GM10266 (cell line): ENCODE measurements at regions not wholly inside any gene's neighbourhood (a gene's known extent, or its start where the extent isn't known, plus 50 kb on each side); places are given as distances from the start of the nearest gene placed in this dataset.

Experiments
- DNase-seq: peaks from one replicate; pipeline ENCODE4 v3.0.0; 2012; ENCODE audit errors: extremely low spot score
- CTCF ChIP-seq: IDR thresholded peaks from 2 replicates; pipeline ENCODE4 v1.5.1; 2012; ENCODE audit warnings: mild to moderate bottlenecking, low read depth; ENCODE audit not compliant: control insufficient read depth, insufficient read depth; ENCODE audit errors: missing control alignments

GRCh38 chr2:65790676-65790935, 358.2 kb upstream of the SPRED2 start:
- no peak for DNase-seq
- no peak for TF ChIP-seq CTCF

- DNase-seq, result no peak
- TF ChIP-seq CTCF, result no peak
These were observed 357.7 kb upstream of the SPRED2 start for GRCh38 chr2:65789923-65790675.

- DNase-seq, result no peak
- TF ChIP-seq CTCF, result no peak
These were observed 356.2 kb upstream of the SPRED2 start for GRCh38 chr2:65788556-65788955.

GRCh38 chr2:65786765-65787164, 354.4 kb upstream of the SPRED2 start:
- no peak for DNase-seq
- TF ChIP-seq CTCF, result no peak

GRCh38 chr2:65786007-65786717, 353.8 kb upstream of the SPRED2 start:
- DNase-seq, result no peak
- TF ChIP-seq CTCF, result no peak

- TF ChIP-seq CTCF, result no peak
- DNase-seq, result no peak
These were observed 350.7 kb upstream of the SPRED2 start for GRCh38 chr2:65782996-65783650.

- TF ChIP-seq CTCF, result no peak
- no peak for DNase-seq
These were observed 349.8 kb upstream of the SPRED2 start for GRCh38 chr2:65782186-65782585.
